Motor neuron (in vitro differentiated cells): ENCODE measurements at regions not wholly inside any gene's neighbourhood (a gene's known extent, or its start where the extent isn't known, plus 50 kb on each side); places are given as distances from the start of the nearest gene placed in this dataset.

Experiments
- ATAC-seq, 8 experiments: fragments of 200-7000 bp; cut with Tn5 transposase; replicated peaks in 6 of 8; 2 replicates each; pipeline ENCODE4 v1.8.0; 2021; ENCODE audit warnings: mild to moderate bottlenecking in 8 of 8, moderate library complexity in 8 of 8
- H3K27ac ChIP-seq, 2 donors: fragments of 250-450 bp; sonication (Bioruptor Pico); 2 replicates each; pipeline ENCODE4 v1.9.0; 2021; ENCODE audit warnings: antibody characterized with exemption in 2 of 2, mild to moderate bottlenecking in 2 of 2, moderate library complexity in 1 of 2
- H3K4me1 ChIP-seq, 2 donors: fragments of 250-450 bp; sonication (Bioruptor Pico); replicated peaks in 1 of 2; 2 replicates each; pipeline ENCODE4 v1.6.1; 2021; ENCODE audit warnings: antibody characterized with exemption in 2 of 2, mild to moderate bottlenecking in 2 of 2, moderate library complexity in 1 of 2
- H3K4me3 ChIP-seq, 5 donors: fragments of 250-450 bp; sonication (Bioruptor Pico); 2 replicates each; pipeline ENCODE4 v1.9.0; 2021; ENCODE audit warnings: antibody characterized with exemption in 5 of 5, mild to moderate bottlenecking in 5 of 5, moderate library complexity in 4 of 5
- in situ Hi-C, 9 experiments: fragments of 400-800 bp; cut with MboI; loops; one replicate each; pipeline ENCODE4 v1.15.0; 2021; ENCODE audit warnings: low sequenced_read_pairs in 9 of 9, low pct_unique_long_range_greater_than_20kb in 2 of 9; ENCODE audit not compliant: unreplicated experiment in 9 of 9

DNA sequence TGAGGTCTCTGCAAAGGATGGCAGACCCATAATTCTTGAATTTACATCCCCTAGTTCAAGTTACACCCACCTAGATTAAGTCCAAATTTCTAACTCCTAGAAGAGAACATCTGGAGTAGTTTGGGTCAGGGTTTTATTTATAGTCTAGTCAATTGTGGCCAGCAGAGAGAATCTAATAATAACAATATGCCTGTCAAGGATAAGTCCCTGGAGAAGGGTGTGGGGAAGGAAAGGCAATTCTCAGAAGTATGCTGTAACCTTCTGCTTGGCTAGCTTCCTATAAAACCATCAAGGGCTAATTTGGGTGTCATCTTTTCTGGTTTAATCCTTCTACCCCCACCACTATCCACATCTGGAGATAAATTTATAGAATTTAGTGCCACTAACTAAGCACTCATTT lies 52.8 kb upstream of the SEMA3E start:
- peaks cover 9 to 14% of the 10 kb centered on the region in 2 donors for H3K4me1 ChIP-seq
- peak in 2 of 8 experiments; percentile 66 to 86 for ATAC-seq
- no peak overlapping the region for H3K4me3 ChIP-seq
- in situ Hi-C loops, result no loop called here
- H3K27ac ChIP-seq, result no peak overlapping the region
